Epithelial cell of esophagus (primary cell): ENCODE measurements at regions not wholly inside any gene's neighbourhood (a gene's known extent, or its start where the extent isn't known, plus 50 kb on each side); places are given as distances from the start of the nearest gene placed in this dataset.
"Not testable (repeated sequence)": the region's sequence is repeated elsewhere in the genome, so short reads cannot be mapped to it uniquely, and the experiment has no call there.

ENCODE experiments used
- DNase-seq: peaks from one replicate; pipeline ENCODE4 v3.0.0; 2010; ENCODE audit warnings: low read depth
- H3K4me3 ChIP-seq: 2 replicates; pipeline ENCODE4 v1.5.1; 2011; ENCODE audit warnings: mild to moderate bottlenecking, low read length, control low read depth
- TF ChIP-seq, protein P1 (sequence below): IDR thresholded peaks from 2 replicates; pipeline ENCODE4 v1.5.1; 2011; ENCODE audit warnings: low read depth, mild to moderate bottlenecking, low read length, control low read depth, inconsistent platforms; ENCODE audit not compliant: insufficient read depth; ENCODE audit errors: missing control alignments

DNA sequence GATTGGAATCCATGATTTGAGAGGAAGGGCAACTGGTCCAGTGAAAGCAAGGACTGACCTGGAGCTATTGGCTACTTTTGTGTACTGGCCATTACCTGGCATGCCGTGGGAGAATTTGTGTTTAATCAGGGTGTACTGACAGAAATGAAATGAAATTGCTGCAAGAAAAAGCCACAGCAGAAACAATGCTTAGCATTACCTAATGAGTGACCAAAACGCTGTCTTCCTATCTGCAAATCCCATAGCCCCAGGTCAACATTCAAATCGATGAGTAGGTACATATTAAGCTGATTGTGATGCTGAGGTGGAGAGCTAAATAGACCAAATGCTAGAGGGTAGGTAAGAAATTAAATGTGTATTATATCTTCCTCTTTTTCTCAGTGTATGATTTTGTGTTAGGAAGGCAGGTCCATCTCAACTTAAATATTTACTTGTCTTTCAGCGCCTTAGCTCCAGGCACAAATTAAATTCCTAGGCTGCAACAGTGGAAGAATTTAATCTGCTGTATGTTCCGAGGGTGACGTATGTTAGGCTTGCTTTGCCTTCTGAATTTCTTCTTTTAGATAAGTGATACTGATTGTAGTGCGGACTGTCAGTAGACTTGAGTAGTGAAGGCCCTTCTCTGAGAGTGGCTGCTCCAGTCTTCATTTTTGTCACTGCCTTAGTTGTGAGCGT, 331.1 kb downstream of the SV2B start:
- no peak for DNase-seq
- TF ChIP-seq, protein P1, sequence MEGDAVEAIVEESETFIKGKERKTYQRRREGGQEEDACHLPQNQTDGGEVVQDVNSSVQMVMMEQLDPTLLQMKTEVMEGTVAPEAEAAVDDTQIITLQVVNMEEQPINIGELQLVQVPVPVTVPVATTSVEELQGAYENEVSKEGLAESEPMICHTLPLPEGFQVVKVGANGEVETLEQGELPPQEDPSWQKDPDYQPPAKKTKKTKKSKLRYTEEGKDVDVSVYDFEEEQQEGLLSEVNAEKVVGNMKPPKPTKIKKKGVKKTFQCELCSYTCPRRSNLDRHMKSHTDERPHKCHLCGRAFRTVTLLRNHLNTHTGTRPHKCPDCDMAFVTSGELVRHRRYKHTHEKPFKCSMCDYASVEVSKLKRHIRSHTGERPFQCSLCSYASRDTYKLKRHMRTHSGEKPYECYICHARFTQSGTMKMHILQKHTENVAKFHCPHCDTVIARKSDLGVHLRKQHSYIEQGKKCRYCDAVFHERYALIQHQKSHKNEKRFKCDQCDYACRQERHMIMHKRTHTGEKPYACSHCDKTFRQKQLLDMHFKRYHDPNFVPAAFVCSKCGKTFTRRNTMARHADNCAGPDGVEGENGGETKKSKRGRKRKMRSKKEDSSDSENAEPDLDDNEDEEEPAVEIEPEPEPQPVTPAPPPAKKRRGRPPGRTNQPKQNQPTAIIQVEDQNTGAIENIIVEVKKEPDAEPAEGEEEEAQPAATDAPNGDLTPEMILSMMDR = no peak

GRCh38 chr15:91435113-91435512, 335.1 kb downstream of the SV2B start:
- TF ChIP-seq, protein P1 = no peak
- no peak for DNase-seq
- no peak overlapping the region for H3K4me3 ChIP-seq

More for the DNA sequence above, 331.1 kb downstream of the SV2B start:
- H3K4me3 ChIP-seq = no peak overlapping the region

GRCh38 chr15:91444656-91445055, 344.6 kb downstream of the SV2B start:
- DNase-seq = no peak
- TF ChIP-seq, protein P1 = no peak
- H3K4me3 ChIP-seq = no peak overlapping the region

DNA sequence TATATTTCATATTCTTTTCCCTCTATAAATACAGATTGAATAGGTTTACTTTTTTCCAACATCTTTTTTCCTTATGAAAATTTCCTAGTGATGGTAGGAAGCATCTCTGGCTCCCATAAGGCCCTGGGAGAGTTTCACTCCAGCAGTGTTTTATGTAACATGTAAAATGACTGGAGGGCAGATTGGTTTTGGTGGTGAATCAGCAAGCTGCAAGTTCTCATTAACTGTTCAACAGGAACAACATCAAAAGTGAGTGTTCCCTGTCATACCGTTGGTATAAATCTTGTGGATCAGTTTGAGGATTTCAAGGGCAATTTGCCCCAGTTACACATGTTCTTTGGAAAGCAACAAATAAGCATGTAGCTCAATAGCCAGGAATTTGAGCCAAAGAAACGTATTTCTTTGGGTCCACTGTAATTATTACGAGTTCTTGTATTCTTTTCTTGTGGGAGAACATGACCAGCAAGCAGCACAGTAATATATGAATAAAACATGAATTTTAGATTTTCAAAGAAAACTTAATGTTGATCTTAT, 345.7 kb downstream of the SV2B start:
- DNase-seq = peak; percentile 82
- no peak overlapping the region for H3K4me3 ChIP-seq
- TF ChIP-seq, protein P1 = no peak

DNA sequence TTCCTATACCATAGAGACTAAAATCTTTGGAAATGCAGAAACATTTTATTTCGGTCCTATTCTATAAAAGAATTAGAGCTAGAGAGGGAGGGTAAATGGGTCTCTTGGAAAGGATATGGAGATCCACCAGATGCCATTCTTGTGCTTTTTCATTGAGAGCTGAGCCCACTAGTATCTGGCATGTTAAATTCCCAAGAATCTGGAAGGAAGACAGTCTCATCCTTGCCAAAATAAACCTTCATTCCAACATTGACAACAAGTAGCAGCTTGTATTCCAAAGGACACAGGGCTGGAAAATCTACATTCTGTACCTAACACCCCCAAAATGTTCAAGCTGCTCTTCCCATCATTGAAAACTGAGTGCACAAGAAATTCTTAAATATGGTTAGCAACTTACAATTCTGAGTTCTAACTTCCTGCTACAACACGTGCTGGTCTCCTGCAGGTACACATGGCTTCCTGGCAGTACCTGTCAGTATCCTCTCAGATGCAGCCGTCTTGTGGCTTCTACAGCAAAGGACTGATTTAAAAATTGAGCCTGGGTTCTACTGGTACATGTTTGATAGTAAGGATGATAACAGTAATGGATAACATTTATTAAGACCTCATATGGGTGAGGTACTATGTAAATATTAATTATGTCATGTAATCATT, 348.1 kb downstream of the SV2B start:
- TF ChIP-seq, protein P1 = no peak
- no peak for DNase-seq
- H3K4me3 ChIP-seq = no peak overlapping the region

GRCh38 chr15:91453376-91453775, 353.3 kb downstream of the SV2B start:
- not testable (repeated sequence) for DNase-seq, H3K4me3 ChIP-seq

DNA sequence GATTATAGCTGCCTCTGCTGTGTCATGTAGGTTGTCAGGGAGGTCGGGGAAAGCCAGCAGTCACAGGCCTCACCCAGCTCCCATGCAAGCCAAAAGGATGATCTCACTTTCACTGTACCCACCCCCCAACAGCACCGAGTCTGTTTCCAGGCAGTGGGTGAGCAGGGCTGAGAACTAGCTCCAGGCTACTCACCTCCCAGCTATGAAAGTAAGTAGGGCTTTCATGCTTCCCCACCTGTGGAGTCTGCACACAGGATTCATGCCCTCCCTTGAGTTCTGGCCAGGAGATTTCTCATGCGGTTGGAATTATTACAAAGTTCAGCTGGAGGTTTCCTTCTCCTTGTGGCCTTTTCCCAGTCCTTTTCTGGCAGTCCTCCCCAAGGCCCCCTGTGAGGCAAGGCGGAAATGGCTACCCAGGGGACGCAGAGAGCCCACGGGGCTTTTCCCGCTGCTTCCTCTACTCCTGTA, 356.2 kb downstream of the SV2B start:
- peak; percentile 94 for DNase-seq
- TF ChIP-seq, protein P1 = no peak
- H3K4me3 ChIP-seq = no peak overlapping the region
